ENCODE measurements at regions not wholly inside any gene's neighbourhood (a gene's known extent, or its start where the extent isn't known, plus 50 kb on each side); places are given as distances from the start of the nearest gene placed in this dataset.

DNA sequence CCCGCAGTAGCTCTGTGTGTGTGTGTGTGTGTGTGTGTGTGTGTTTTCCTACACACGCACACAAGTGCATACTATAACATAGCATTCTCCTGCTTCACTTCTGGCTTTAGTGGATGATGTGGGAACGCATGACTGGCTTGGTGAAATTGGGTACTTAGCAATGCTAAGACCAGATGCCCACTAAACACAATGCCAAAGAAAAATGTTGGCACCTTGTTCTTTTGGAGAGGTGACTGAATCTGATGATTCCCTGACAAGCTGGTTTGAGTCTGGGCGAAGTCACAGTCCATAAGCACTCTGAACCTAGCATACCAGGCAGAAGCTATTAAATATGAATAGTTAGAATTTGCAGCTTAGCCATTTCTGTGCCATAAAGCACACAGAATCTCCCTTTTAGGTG is 68.0 kb upstream of the CDCA7L start:
- ChIA-PET POLR2A (no interaction called here), CTCF (no interaction called here)
- H3K9me3 ChIP-seq: no peaks in the 10 kb centered on the region
- TF ChIP-seq RAD21 (IDR thresholded peaks at IDR 0.05; ENCODE audit: low read length) (no peak), SIN3A (IDR thresholded peaks at IDR 0.05; ENCODE audit: borderline replicate concordance, low read depth, low read length) (no peak), FOXJ3 (CRISPR knock-in tag; IDR thresholded peaks at IDR 0.05) (no peak), TCF12 (IDR thresholded peaks at IDR 0.05) (no peak), RCOR1 (IDR thresholded peaks at IDR 0.05; ENCODE audit: low read length) (no peak), JUND (IDR thresholded peaks at IDR 0.05) (no peak), ELF1 (IDR thresholded peaks at IDR 0.05) (no peak)
- no peaks in the 10 kb centered on the region for H3K79me2 ChIP-seq (ENCODE audit: insufficient read depth)
- no peak for DNase-seq
- no peaks in the 10 kb centered on the region for H3F3A ChIP-seq (replicated peaks; ENCODE audit: insufficient read depth)
- H2AFZ ChIP-seq (ENCODE audit: low read depth): no peak overlapping the region
- no peak overlapping the region for H3K4me3 ChIP-seq (ENCODE audit: low read depth in 2 of 2, low read length in 1 of 2)
- no peaks in the 10 kb centered on the region for H4K20me1 ChIP-seq (ENCODE audit: insufficient read depth)
- H3K27ac ChIP-seq (ENCODE audit: low read depth in 2 of 2, low read length in 1 of 2): no peak overlapping the region
- no peaks in the 10 kb centered on the region for H3K9me2 ChIP-seq
- 20% methylated on average over 4 of the region's 4 CpGs for WGBS (ENCODE audit: low lambda C conversion rate)
- no peak overlapping the region for H3K9ac ChIP-seq
- H3K27me3 ChIP-seq (ENCODE audit: insufficient read depth): peaks cover 54% of the 10 kb centered on the region; the same call in 1 of the 2 replicates
- H3K36me3 ChIP-seq (replicated peaks in 1 of 2; ENCODE audit: control insufficient read depth in 1 of 2, insufficient read depth in 2 of 2, low read length in 1 of 2): no peaks in the 10 kb centered on the region
- no peak overlapping the region for H3K4me2 ChIP-seq
- no peaks in the 10 kb centered on the region for H3K4me1 ChIP-seq (ENCODE audit: control insufficient read depth in 1 of 2, insufficient read depth in 2 of 2, low read depth in 1 of 2, low read length in 1 of 2)

DNA sequence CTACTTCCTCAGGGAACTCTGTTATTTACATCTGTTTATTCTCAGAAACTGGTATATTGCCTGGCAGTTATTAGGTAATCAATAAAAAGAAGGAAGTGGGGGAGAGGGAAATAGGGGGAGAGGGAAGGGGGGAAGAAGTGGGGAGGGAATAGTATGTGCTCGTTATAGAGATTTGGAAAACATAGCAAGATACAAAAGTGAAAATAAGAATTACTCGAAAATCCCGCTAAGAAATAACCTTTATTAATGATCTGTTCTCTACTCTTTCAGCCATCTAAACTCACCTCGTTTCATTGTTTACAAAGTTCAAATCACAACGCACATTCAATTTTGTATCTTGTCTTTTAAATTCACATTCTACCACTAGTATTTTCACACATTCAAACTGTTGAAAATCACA is 63.0 kb upstream of the CDCA7L start:
- no peaks in the 10 kb centered on the region for H3K9me2 ChIP-seq
- H3K36me3 ChIP-seq (replicated peaks in 1 of 2; ENCODE audit: control insufficient read depth in 1 of 2, insufficient read depth in 2 of 2, low read length in 1 of 2): no peaks in the 10 kb centered on the region
- no peak overlapping the region for H3K9ac ChIP-seq
- TF ChIP-seq NRF1 (IDR thresholded peaks at IDR 0.05; ENCODE audit: low read depth, low read length) (no peak), RXRA (IDR thresholded peaks at IDR 0.05; ENCODE audit: borderline replicate concordance, low read depth) (no peak), RAD21 (IDR thresholded peaks at IDR 0.05; ENCODE audit: low read length) (no peak), POLR2AphosphoS5 (IDR thresholded peaks at IDR 0.05; ENCODE audit: low read depth, low read length) (no peak), EZH2phosphoT487 (IDR thresholded peaks at IDR 0.05; ENCODE audit: borderline replicate concordance, low read depth) (no peak)
- H3F3A ChIP-seq (replicated peaks; ENCODE audit: insufficient read depth): no peaks in the 10 kb centered on the region
- H3K27me3 ChIP-seq (ENCODE audit: insufficient read depth): peaks cover 72% of the 10 kb centered on the region
- 30% methylated on average over 5 of the region's 5 CpGs for WGBS (ENCODE audit: low lambda C conversion rate)
- H2AFZ ChIP-seq (ENCODE audit: low read depth): no peak overlapping the region
- no peaks in the 10 kb centered on the region for H3K79me2 ChIP-seq (ENCODE audit: insufficient read depth)
- no peaks in the 10 kb centered on the region for H3K9me3 ChIP-seq
- no peak overlapping the region for H3K4me2 ChIP-seq
- ChIA-PET POLR2A (no interaction called here), CTCF (no interaction called here)
- H3K27ac ChIP-seq (ENCODE audit: low read depth in 2 of 2, low read length in 1 of 2): no peak overlapping the region
- H4K20me1 ChIP-seq (ENCODE audit: insufficient read depth): no peaks in the 10 kb centered on the region
- H3K4me3 ChIP-seq (ENCODE audit: low read depth in 2 of 2, low read length in 1 of 2): no peak overlapping the region
- H3K4me1 ChIP-seq (ENCODE audit: control insufficient read depth in 1 of 2, insufficient read depth in 2 of 2, low read depth in 1 of 2, low read length in 1 of 2): no peaks in the 10 kb centered on the region
- DNase-seq: no peak

DNA sequence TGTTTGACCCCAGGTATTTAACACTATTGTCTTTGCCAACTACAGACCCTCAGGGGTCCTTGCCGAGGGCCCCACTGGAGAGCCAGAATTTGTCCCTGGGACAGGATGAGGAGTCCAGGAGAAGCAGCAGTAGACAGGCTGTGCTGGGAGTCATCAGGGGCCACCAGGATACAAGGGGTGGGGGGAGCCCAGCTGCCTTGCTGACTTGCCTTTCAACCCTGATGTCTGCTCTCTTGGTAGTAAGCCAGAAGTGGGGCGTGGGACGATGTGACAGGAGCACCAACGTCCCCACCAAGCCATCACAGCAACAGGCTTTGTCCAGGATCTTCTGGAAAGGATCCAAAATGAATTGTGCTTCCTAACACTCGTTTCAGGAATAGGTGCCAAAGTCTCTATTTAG is 62.4 kb upstream of the CDCA7L start:
- Histone ChIP-seq H2AFZ (ENCODE audit: low read depth) (no peak overlapping the region), H3K79me2 (ENCODE audit: insufficient read depth) (no peaks in the 10 kb centered on the region), H3K4me1 (ENCODE audit: control insufficient read depth in 1 of 2, insufficient read depth in 2 of 2, low read depth in 1 of 2, low read length in 1 of 2) (no peaks in the 10 kb centered on the region), H3K9ac (no peak overlapping the region), H4K20me1 (ENCODE audit: insufficient read depth) (no peaks in the 10 kb centered on the region), H3K4me2 (no peak overlapping the region), H3K27me3 (ENCODE audit: insufficient read depth) (peaks cover 66% of the 10 kb centered on the region), H3K9me3 (no peaks in the 10 kb centered on the region), H3K4me3 (ENCODE audit: low read depth in 2 of 2, low read length in 1 of 2) (no peak overlapping the region), H3K36me3 (replicated peaks in 1 of 2; ENCODE audit: control insufficient read depth in 1 of 2, insufficient read depth in 2 of 2, low read length in 1 of 2) (no peaks in the 10 kb centered on the region), H3K27ac (ENCODE audit: low read depth in 2 of 2, low read length in 1 of 2) (no peak overlapping the region), H3K9me2 (no peaks in the 10 kb centered on the region), H3F3A (replicated peaks; ENCODE audit: insufficient read depth) (no peaks in the 10 kb centered on the region)
- ChIA-PET CTCF (no interaction called here), POLR2A (no interaction called here)
- under 1% methylated on average over 5 of the region's 5 CpGs for WGBS (ENCODE audit: low lambda C conversion rate)
- no peak for DNase-seq
- TF ChIP-seq JUND (IDR thresholded peaks at IDR 0.05) (no peak), RFX5 (IDR thresholded peaks at IDR 0.05; ENCODE audit: low read length) (no peak), GATA2 (CRISPR knock-in tag; IDR thresholded peaks at IDR 0.05) (no peak), GABPA (IDR thresholded peaks at IDR 0.05; ENCODE audit: low read depth) (no peak), FOXJ3 (CRISPR knock-in tag; IDR thresholded peaks at IDR 0.05) (no peak), TCF12 (IDR thresholded peaks at IDR 0.05) (no peak), TAF1 (IDR thresholded peaks at IDR 0.05; ENCODE audit: borderline replicate concordance, low read depth, low read length) (no peak), NFIC (IDR thresholded peaks at IDR 0.05; ENCODE audit: borderline replicate concordance) (no peak), NRF1 (IDR thresholded peaks at IDR 0.05; ENCODE audit: low read depth, low read length) (no peak), MXI1 (IDR thresholded peaks at IDR 0.05; ENCODE audit: low read depth, low read length) (no peak), EP300 (IDR thresholded peaks at IDR 0.05; ENCODE audit: borderline replicate concordance in 1 of 2, low read depth in 1 of 2, low read length in 1 of 2) (no peak), RCOR1 (IDR thresholded peaks at IDR 0.05; ENCODE audit: low read length) (no peak), FOXM1 (IDR thresholded peaks at IDR 0.05; ENCODE audit: low read depth) (no peak), POLR2AphosphoS5 (IDR thresholded peaks at IDR 0.05; ENCODE audit: low read depth, low read length) (no peak)
- TF ChIP-seq, protein P1, sequence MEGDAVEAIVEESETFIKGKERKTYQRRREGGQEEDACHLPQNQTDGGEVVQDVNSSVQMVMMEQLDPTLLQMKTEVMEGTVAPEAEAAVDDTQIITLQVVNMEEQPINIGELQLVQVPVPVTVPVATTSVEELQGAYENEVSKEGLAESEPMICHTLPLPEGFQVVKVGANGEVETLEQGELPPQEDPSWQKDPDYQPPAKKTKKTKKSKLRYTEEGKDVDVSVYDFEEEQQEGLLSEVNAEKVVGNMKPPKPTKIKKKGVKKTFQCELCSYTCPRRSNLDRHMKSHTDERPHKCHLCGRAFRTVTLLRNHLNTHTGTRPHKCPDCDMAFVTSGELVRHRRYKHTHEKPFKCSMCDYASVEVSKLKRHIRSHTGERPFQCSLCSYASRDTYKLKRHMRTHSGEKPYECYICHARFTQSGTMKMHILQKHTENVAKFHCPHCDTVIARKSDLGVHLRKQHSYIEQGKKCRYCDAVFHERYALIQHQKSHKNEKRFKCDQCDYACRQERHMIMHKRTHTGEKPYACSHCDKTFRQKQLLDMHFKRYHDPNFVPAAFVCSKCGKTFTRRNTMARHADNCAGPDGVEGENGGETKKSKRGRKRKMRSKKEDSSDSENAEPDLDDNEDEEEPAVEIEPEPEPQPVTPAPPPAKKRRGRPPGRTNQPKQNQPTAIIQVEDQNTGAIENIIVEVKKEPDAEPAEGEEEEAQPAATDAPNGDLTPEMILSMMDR (IDR thresholded peaks at IDR 0.05): no peak
- TF ChIP-seq, protein P2, sequence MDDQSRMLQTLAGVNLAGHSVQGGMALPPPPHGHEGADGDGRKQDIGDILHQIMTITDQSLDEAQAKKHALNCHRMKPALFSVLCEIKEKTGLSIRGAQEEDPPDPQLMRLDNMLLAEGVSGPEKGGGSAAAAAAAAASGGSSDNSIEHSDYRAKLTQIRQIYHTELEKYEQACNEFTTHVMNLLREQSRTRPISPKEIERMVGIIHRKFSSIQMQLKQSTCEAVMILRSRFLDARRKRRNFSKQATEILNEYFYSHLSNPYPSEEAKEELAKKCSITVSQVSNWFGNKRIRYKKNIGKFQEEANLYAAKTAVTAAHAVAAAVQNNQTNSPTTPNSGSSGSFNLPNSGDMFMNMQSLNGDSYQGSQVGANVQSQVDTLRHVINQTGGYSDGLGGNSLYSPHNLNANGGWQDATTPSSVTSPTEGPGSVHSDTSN (IDR thresholded peaks at IDR 0.05): no peak
- TF ChIP-seq, protein P3, sequence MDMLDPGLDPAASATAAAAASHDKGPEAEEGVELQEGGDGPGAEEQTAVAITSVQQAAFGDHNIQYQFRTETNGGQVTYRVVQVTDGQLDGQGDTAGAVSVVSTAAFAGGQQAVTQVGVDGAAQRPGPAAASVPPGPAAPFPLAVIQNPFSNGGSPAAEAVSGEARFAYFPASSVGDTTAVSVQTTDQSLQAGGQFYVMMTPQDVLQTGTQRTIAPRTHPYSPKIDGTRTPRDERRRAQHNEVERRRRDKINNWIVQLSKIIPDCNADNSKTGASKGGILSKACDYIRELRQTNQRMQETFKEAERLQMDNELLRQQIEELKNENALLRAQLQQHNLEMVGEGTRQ (IDR thresholded peaks at IDR 0.05; ENCODE audit: borderline replicate concordance, low read depth, low read length): no peak
